DND-41 (cell line): ENCODE measurements at regions not wholly inside any gene's neighbourhood (a gene's known extent, or its start where the extent isn't known, plus 50 kb on each side); places are given as distances from the start of the nearest gene placed in this dataset.
"Not testable (repeated sequence)": the region's sequence is repeated elsewhere in the genome, so short reads cannot be mapped to it uniquely, and the experiment has no call there.

Experiments
- ATAC-seq: fragments of 200-7000 bp; cut with Tn5 transposase; 3 replicates; pipeline ENCODE4 v1.9.1; 2021; ENCODE audit warnings: low read depth; ENCODE audit not compliant: insufficient read depth
- DNase-seq: peaks from one replicate; pipeline ENCODE4 v3.0.0-alpha.2; 2020
- H2AFZ ChIP-seq: 2 replicates; pipeline ENCODE4 v1.6.0; 2012; ENCODE audit warnings: low read depth, low read length
- H3K27ac ChIP-seq: 2 replicates; pipeline ENCODE4 v1.5.1; 2012; ENCODE audit warnings: low read length, inconsistent platforms
- H3K27me3 ChIP-seq: fragments of 200-600 bp; sonication (generic); 2 replicates; pipeline ENCODE4 v1.6.0; 2012; ENCODE audit warnings: low read length, mild to moderate bottlenecking, inconsistent platforms; ENCODE audit not compliant: insufficient read depth, poor library complexity
- H3K36me3 ChIP-seq: 2 replicates; pipeline ENCODE4 v1.5.1; 2012; ENCODE audit warnings: low read length, inconsistent platforms; ENCODE audit not compliant: insufficient read depth
- H3K4me1 ChIP-seq: 2 replicates; pipeline ENCODE4 v1.5.1; 2012; ENCODE audit warnings: mild to moderate bottlenecking, low read length; ENCODE audit not compliant: insufficient read depth
- H3K4me2 ChIP-seq: 2 replicates; pipeline ENCODE4 v1.6.0; 2012; ENCODE audit warnings: mild to moderate bottlenecking, moderate library complexity, low read length, inconsistent platforms; ENCODE audit not compliant: insufficient read depth
- H3K4me3 ChIP-seq, 2 experiments: fragments of 200-600 bp in 1 of 2; shearing (Covaris generic) in 1 of 2; 2 replicates each; pipeline ENCODE4 v1.5.1; 2012 to 2016; ENCODE audit warnings: inconsistent platforms in 2 of 2, low read length in 2 of 2, mild to moderate bottlenecking in 2 of 2, low read depth in 1 of 2, moderate library complexity in 1 of 2
- H3K79me2 ChIP-seq: 2 replicates; pipeline ENCODE4 v1.6.0; 2012; ENCODE audit warnings: low read length, inconsistent platforms; ENCODE audit not compliant: insufficient read depth
- H3K9ac ChIP-seq: 2 replicates; pipeline ENCODE4 v1.6.0; 2012; ENCODE audit warnings: low read depth, mild to moderate bottlenecking, inconsistent platforms, low read length, moderate library complexity
- H3K9me3 ChIP-seq: 2 replicates; pipeline ENCODE4 v1.5.1; 2012; ENCODE audit warnings: low read length, moderate library complexity, mild to moderate bottlenecking, inconsistent platforms; ENCODE audit not compliant: insufficient read depth, severe bottlenecking
- H4K20me1 ChIP-seq: 2 replicates; pipeline ENCODE4 v1.6.0; 2012; ENCODE audit warnings: low read length; ENCODE audit not compliant: insufficient read depth

GRCh38 chr1:83457735-83458248 is 541.1 kb downstream of the TTLL7 start:
- not testable (repeated sequence) for H3K79me2 ChIP-seq, DNase-seq, ATAC-seq

DNA sequence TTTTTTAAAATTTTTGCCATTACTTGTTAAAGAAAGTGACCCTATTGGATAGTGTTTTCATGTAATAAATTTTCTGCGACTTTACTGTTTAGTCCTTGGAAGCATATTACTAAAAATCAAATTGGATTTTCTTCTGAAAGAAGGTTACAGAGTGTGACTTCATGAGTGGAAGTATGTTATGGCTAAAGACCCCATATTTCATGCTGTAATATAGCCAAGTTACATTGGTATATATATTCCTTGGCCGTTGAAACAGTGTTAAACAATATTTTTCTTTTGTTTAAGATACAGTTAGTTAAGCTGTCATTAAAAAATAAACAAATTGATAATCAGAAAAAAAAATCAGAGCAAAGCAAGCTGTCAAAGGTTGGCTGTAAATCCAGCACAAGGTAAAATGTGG is 541.7 kb downstream of the TTLL7 start:
- ATAC-seq, H4K20me1 ChIP-seq, H3K9me3 ChIP-seq, H3K9ac ChIP-seq, H3K4me3 ChIP-seq, H3K4me1 ChIP-seq, H3K36me3 ChIP-seq, H3K27me3 ChIP-seq, H3K27ac ChIP-seq, DNase-seq, H2AFZ ChIP-seq, H3K79me2 ChIP-seq, H3K4me2 ChIP-seq: not testable (repeated sequence)

More at GRCh38 chr1:83457735-83458248, 541.1 kb downstream of the TTLL7 start:
- H4K20me1 ChIP-seq, H3K27ac ChIP-seq, H2AFZ ChIP-seq, H3K27me3 ChIP-seq, H3K4me2 ChIP-seq, H3K9ac ChIP-seq, H3K4me1 ChIP-seq, H3K9me3 ChIP-seq, H3K36me3 ChIP-seq, H3K4me3 ChIP-seq: not testable (repeated sequence)

- ATAC-seq: peak; percentile 77; the same call in 2 of the 3 replicates
- not testable (repeated sequence) for H3K36me3 ChIP-seq, H4K20me1 ChIP-seq, H3K27ac ChIP-seq, DNase-seq, H3K9me3 ChIP-seq, H3K9ac ChIP-seq, H3K79me2 ChIP-seq, H2AFZ ChIP-seq, H3K27me3 ChIP-seq, H3K4me3 ChIP-seq, H3K4me1 ChIP-seq
- H3K4me2 ChIP-seq: 0 out of 2 replicates have a peak overlapping the region, but pooled peaks have one; percentile 12
Observed at GRCh38 chr1:83455753-83456152, 543.2 kb downstream of the TTLL7 start.

GRCh38 chr1:83445873-83446272 is 553.1 kb downstream of the TTLL7 start:
- not testable (repeated sequence) for H3K4me2 ChIP-seq, H3K4me1 ChIP-seq, H3K9ac ChIP-seq, H3K27me3 ChIP-seq, H4K20me1 ChIP-seq, ATAC-seq, H3K4me3 ChIP-seq, H3K36me3 ChIP-seq, H3K79me2 ChIP-seq, DNase-seq, H3K27ac ChIP-seq, H3K9me3 ChIP-seq, H2AFZ ChIP-seq

DNA sequence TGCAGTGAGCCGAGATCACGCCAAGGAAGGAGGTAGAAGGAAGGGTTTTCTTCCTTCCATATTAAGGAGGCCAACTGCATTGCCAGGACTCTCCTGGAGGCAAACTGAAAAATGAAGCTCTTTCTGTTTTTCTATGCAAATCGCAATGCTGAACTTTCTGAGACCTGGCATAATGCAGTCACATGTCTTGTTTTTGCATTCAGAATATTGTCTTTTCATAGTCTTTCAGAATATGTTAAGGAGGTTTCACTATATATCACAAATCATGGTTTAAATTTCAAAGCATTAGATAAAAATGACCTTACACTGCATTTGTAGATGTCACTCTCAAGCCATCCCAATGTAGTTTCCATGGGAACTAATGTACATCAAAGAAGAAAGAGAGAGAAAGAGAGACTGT is 556.5 kb downstream of the TTLL7 start:
- not testable (repeated sequence) for ATAC-seq, H3K79me2 ChIP-seq, DNase-seq, H3K9me3 ChIP-seq, H3K4me1 ChIP-seq, H3K4me2 ChIP-seq, H3K4me3 ChIP-seq, H2AFZ ChIP-seq, H3K36me3 ChIP-seq, H3K27me3 ChIP-seq, H4K20me1 ChIP-seq, H3K9ac ChIP-seq, H3K27ac ChIP-seq

DNA sequence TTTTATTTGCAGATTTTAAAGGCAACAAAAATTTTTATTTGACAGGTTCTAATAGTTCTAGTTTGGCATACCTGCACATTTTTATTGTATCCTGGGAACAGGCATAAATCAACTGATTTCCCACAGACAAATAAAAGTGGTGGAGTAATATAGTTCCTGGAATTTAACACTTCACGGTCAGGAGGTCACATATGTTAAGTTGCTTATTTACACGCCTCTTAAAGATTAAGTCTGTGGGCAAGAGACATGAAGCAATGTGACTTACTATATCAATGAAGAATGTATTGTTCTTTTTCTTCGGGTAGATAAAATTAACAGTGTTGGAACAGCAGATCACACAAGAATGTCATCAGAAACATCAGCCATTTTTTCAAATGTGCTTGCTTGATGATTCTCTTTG is 558.3 kb downstream of the TTLL7 start:
- not testable (repeated sequence) for H2AFZ ChIP-seq, H3K27me3 ChIP-seq, H3K9me3 ChIP-seq, DNase-seq, H4K20me1 ChIP-seq, H3K4me2 ChIP-seq, H3K27ac ChIP-seq, H3K4me3 ChIP-seq, H3K9ac ChIP-seq, H3K79me2 ChIP-seq, H3K4me1 ChIP-seq, ATAC-seq, H3K36me3 ChIP-seq

GRCh38 chr1:83440021-83440420 is 558.9 kb downstream of the TTLL7 start:
- not testable (repeated sequence) for H4K20me1 ChIP-seq, DNase-seq, H2AFZ ChIP-seq, H3K4me1 ChIP-seq, ATAC-seq, H3K79me2 ChIP-seq, H3K4me2 ChIP-seq, H3K27me3 ChIP-seq, H3K9ac ChIP-seq, H3K36me3 ChIP-seq, H3K27ac ChIP-seq, H3K4me3 ChIP-seq, H3K9me3 ChIP-seq

DNA sequence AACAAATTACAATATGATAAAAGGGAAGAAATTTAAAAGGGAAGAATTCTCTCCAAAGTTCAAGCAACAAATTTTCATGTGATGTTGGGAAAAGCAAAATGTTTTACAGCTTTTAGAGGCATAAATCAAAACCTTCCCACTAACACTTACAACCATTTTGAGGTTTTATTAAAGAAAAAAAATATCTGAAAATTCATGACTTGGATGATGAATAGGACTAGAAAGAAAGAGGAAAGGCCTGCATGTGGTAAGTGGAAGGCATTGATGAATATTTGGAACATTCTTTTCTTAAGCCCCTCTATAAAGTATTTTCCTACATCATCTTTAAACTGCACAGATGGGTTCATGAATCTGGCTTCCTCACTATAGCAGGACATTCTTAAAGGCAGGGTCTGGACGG is 560.6 kb downstream of the TTLL7 start:
- H3K4me3 ChIP-seq, H3K27me3 ChIP-seq, H3K36me3 ChIP-seq, H3K4me1 ChIP-seq, H3K9me3 ChIP-seq, H3K9ac ChIP-seq, H3K27ac ChIP-seq, ATAC-seq, H2AFZ ChIP-seq, H3K4me2 ChIP-seq, H4K20me1 ChIP-seq, DNase-seq, H3K79me2 ChIP-seq: not testable (repeated sequence)
